NCI-H446 (cell line): ENCODE measurements at regions not wholly inside any gene's neighbourhood (a gene's known extent, or its start where the extent isn't known, plus 50 kb on each side); places are given as distances from the start of the nearest gene placed in this dataset.
"Not testable (repeated sequence)": the region's sequence is repeated elsewhere in the genome, so short reads cannot be mapped to it uniquely, and the experiment has no call there.

Source experiments
- DNase-seq, 2 experiments: peaks; one replicate each; lab custom pipeline; 2025; lab: John Stamatoyannopoulos, UW

DNA sequence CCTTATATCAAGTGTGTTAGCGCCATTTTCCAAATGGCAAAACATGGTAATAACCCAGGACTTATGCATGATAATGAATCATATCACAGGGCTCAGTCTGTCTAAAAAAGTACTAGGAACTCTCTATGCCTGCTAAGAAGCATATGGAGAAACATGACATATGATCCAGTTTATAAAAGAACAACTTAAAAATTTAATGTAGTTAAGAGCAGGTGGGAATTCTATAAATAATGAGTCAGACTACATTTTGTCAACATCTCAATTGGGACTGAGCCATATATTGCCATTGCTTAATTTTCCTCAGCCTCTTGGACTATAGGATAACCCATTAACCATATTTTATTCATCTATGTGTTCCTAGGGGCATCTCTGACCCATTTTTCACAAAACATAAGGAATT, 360.4 kb upstream of the AGA start:
- no peak for DNase-seq

DNA sequence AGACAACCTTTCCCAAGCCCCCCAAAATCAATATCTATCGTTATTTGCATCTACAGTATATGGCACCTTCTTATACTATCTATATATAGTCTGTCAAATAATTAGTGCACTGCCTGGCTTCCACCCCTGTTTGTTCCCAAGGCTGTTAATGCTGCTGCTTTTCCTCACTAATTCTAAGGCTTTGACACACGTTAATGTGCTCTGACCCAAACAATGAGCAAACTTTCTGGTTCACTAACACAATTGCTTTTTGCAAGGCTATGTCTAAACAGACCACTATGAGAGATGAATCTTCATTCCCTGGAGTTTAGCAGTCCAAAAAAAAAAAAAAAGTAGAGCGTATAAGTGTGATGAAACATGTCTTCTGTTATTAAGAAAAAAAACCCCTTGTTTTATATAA, 360.9 kb upstream of the AGA start:
- no peak for DNase-seq

DNA sequence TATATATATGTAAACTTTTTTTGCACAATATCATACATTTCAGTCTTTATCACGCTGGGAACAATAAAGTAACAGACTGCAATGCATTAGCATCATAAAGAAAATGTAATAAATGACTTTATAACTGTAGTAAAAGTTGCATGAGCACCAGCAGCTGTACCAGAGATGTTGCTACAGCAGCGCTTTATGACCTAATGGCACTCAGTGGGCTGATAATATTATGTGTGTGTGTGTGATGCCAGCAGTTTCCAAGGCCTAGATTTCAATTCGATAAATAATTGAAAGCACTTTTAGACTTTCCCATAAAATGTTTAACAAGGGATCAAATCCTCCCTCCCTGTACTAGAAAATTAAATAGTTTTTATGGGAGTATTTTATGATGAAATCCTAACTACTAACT, 367.6 kb upstream of the AGA start:
- DNase-seq, result no peak

DNA sequence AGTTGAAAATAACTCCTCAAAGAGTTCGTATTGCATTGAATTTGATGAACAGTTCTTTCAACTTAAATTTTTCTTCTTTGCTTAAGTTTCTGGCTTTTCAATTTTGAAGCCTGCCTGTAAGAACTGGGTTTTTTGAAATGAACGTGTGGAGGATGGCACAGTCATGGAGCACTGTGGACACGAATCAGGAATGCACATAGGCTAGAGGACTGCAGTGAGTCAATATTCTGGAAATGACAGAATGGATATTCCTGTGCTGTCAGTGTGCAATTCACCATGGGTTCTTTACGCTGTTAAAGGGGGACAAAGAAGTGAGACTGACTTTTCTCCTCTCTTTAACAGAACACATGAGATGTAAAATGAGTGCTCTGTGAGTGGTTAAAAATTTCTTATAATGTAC, 368.0 kb upstream of the AGA start:
- DNase-seq, result no peak

DNA sequence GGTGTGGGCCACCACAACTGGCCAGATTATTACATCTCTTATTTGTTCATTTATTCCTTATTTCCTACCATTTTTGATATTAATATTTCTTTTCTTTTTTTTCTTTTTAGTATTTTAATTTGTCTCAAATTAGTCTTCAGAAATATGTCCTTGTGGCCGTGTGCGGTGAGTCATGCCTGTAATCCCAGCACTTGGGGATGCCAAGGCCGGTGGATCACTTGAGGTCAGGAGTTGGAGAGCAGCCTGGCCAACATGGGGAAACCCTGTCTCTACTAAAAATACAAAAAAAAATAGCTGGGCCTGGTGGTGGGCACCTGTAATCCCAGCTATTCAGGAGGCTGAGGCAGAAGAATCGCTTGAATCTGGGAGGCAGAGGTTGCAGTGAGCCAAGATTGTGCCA, 376.2 kb upstream of the AGA start:
- not testable (repeated sequence) for DNase-seq

DNA sequence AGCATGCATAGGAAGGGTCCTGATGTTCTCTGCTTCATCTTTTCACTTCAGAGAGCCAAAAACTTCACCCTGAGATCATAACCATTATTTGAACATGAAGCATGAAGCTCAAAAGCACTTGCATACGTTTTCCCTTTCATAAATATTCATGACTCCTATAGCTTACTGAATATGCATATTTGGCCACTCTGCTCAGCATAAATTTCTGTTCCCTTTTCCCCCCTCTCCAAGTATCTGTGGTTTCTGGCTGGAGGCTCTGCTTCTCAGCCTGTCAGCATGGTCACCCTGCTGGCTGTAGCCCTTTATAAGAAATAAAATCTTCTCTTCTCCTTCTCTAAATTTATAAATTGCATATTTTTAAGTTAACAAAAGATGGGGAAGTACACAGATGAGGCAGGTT, 384.7 kb upstream of the AGA start:
- no peak for DNase-seq

DNA sequence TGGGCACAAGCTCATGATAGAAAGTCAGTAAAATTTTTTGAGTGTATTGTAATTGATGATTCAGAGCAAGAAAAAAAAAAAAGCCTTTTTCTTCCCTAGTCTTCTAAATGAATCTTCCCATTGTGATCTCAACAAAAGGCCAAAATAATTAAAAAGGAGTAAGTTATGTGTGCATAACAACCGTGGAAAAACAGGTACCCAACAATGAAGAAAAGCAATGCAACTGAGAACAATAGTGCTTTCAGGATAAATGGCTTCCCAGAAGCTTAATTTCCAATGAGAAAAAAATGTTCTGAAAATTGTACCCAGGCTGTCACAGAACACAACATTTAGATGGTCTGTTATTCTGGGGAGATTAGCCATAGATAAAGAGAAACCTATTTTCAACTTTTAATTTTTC, 399.0 kb upstream of the AGA start:
- DNase-seq, result no peak

DNA sequence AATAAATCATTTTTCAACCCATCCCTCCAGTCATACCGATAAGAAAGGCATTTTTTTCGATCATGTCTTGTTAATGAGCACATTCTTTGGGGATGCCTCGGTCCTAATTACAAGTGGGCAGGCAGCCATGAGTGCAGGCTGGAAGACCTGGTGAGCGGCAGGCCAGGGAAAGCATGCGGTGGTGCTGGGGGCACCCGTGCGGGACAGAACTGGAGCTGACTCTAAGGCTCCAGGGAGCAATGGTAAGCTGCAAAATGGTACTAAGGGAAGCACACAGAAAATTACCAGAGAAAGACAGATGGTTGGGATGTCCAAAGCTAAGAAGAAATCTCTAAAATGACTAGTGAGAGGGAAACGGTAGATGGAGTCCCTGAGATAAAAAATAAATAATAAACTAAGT, 411.0 kb upstream of the AGA start:
- no peak for DNase-seq

DNA sequence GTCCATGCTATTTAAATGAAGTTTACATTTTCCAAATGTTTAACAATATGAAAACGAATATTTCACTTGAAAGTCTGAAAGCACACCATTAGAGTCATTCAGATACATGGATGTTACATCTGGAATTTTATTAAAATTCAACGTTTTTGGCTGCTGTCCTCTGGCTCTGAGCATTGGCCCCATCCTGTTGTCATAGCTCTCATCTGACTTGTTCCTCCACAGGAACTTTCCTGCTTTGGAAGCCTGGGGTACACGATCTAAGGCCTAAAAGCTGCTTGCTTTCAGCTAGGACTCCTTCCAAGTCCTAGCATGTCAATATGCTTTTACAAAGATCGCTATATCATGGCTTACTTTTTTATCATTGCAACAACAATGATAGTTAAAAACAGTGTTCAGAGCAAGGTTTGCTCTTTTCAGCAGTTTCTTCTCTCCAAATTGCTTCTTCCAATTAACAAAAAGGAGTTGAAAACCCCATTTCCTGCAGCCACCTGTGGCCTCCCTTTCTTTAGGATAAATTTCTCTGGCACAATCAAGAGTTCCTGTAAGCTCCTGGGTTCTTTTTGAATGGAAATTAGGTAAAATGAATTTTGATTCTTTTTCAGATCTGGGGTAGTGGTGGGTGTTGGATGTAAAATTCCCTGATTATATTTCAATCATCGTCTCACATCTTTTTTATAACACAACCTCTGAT, 413.4 kb upstream of the AGA start:
- no peak for DNase-seq

DNA sequence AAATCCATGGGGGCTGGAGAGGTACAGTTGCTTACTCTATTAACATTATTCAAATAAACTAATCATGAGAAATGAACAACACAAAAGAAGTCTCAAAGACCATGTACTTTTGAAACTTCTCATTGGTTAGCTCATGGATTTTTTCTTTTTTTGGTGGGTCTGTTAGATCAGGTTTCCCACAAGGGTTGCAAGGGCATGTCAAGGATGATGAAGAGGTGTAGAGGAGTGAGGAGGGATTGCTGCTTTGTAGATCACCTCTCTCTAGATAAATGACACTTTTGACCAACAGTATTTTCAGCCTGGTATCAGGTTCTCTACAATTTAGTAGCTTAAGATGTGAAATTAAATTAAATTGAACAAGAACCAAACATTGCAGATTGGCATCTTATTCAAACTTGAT, 417.9 kb upstream of the AGA start:
- DNase-seq, result no peak

DNA sequence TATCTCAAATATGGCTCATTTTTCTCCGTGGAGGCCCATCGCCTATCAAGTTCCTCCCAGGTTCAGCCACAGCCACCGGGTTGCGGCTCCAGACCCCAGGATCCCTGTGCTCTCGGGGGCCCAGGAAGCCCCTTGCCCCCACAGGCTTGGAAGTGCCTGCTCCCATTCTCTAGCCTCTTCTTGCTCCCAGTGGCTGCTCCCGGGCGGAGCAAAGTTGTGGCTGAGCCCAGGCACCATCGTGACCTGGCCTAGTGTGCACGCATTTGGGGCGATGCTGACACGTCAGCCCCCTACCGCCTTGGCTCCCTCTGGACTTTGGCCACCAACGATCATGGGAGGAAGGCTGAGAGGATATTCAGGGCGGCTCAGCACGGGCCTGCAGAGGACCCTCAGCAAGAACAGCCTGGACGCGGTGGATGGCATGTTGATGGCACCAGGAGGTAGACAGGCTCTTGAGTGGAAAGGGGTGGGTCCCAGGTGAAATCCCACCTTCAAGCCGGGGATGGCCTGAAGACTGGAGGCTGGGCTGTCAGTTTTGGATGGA, 419.4 kb upstream of the AGA start:
- DNase-seq, result no peak

DNA sequence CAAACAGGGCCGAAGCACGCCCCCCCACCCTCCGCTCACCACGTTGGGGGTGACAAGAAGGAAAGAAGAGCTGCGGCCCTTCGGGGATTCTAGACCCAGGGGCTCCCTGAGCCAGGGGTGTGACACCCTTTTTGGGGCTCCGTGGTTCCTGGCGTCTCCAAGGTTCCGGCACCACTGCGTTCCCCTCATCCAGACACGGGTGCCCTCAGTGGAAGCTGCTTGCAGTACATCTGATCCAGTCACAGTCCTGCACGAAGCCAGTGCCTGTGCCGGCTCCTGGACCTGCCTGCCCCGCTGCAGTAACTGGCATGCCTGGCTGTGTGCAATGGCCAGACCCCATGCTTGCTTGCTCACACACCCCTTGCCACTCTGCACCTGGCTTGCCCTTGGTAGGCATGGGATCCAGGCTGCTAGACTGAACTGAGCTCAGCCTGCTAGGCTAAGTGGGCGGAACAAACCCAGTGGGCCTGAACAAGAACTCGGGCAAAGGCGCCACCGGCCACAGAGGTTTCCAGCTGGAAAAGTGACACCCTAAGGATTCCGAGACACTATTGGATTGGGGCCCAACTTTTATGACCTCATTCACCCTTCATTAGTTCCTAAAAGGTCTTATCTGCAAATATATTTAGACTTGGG, 420.4 kb upstream of the AGA start:
- DNase-seq, result no peak

DNA sequence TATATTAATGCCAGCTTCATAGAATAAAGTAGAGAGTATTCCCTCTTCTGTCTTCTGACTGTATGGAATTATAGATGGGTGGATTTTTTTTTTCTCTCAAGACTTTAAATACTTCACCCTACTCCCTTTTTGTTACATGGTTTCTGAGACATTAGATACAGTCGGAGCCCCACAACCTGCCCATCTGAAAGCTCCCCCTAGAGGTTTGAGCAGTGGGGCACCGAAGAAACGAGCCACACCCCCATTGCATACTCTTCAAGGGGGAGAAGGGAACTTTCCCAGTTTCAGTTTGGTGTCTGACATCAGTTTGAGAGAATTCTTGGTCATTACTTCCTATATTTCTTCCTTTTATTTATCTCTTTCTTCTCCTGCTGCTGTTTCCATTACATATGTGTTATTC, 437.6 kb upstream of the AGA start:
- no peak for DNase-seq

DNA sequence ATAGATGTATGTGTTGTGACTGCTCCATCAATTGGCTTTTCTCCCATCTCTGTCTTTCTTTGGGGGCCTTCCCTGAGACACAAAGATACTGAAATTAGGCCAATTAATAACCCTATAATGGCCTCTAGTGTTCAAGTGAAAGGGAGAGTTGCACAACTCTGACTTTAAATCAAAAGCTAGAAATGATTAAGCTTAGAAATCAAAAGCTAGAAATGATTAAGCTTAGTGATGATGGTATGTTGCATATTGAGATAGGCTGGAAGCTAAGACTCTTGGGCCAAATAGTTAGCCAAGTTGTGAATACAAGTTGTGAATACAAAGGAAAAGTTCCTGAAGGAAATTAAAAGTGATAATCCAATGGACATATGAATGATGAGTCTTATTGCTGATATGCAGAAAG, 452.9 kb upstream of the AGA start:
- DNase-seq, result no peak

DNA sequence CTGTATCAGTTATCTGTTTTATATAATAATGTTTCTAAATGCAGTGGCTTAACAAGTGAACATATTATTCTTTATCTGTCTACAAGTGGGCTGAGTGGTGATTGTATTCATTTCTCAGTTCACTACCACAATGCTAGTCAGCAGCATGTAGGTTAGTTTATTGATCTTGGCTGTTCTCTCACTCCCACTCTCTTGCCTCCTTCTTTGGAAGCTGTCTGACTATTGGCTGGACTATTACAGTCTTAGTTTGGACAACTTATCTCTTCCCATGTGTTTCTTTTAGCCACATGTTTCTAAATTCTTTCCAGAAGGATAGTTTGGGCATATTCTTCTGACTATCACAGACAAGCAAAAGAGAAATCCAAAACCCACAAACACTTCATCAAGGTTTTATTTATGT, 459.5 kb upstream of the AGA start:
- DNase-seq, result no peak

DNA sequence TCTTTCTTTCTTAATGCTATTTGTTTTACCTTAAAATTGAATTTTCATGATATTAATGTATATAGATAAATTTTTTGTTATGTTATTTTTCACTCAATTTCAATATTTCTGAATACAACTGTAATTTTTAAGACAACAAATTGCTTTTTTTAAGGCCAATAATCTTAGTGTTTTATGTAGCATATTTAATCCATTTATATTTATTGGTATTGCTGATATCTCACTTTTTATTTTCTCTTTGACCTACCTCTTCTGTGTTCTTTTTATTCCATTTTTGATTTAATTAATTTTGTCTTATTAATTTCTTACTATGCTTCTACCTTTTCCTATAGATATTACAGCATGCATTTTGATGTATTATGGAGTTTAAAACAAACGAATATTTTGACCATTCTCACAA, 460.1 kb upstream of the AGA start:
- DNase-seq, result no peak

DNA sequence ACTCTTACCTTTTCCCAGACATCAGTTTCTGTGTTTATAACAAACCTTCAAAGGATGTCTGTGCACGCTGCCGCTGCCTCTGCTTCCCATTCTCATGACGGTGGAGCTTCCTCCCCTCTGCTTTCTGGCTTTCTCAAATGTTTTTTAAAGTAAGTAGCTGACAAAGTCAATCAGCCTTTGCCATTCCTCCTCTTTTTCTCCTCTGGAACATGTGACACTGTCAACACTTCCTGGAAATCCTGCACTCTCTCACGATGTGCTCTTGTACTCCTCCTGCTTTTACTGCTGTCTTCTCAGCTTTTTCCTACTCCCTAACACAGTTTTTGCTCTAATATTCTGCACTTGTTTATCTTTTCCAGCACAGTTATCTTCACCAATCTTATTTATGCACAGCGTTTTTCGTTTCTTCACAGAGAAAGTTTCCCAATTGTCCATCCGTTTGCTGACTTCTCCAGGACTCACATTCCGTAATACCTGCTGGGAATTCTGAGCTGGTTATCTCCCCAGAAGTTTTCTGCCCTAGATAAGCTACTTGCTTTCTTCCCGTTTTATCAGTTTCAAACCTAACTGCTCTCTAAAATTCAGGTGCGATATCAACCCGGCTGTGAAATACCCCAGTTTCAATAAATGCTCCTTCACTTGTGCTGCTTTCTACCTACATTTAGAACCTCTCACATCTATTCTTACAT, 465.6 kb upstream of the AGA start:
- no peak for DNase-seq

DNA sequence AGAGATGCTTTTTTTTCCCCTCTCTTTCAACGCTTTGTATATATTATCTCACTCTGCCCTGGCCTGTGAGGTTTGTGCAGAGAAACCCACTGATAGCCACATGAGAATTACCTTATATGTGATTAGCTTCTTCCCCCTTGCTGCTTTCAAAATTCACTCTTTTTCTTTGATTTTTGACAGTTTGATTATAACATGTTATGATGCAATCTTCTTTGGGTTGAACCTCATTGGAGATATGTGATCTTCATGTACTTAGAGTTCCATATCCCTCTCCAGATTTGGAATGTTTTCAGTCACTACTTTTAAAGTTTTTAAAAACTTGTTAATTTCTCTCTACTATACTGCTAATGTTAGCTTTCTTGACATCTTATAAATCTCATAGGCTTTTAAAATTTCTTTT, 479.5 kb upstream of the AGA start:
- DNase-seq, result no peak

DNA sequence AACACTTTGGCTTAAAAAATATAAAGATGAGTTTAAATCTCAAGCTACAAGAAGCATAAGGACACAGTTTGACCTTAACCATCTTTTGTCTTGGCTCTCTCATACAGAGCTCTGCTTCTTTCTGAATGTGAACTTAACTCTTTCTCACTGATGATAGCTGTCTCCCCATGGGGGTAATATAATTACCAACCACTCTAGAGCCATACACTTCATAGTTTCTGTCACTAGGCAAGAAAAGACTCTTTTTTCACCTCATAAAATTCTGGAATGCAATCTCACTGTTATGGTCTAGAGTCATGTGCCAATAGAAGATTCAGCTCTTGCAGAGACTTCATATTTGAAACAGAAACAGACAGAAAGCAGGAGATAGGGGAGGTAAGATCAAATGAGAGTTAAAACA, 481.7 kb upstream of the AGA start:
- no peak for DNase-seq

DNA sequence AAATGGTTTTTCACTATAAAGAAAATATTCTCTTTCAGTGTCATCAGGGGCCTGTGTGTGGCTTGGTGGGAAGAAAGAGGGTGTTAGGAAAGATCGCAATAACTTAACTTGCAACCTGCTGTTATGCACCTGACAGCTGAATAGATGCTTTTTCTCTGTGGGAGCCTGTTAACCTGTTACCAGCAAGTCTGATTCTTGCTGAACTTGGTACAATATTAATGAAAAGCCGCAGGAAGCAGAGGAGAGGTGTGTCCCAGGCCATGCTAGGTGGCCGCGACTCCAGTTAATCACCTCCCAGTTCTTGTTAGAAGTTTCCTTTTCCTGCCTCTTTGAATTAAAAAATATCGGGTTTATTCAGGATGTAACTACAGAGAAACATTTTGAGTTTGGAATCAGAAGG, 494.8 kb upstream of the AGA start:
- no peak for DNase-seq

DNA sequence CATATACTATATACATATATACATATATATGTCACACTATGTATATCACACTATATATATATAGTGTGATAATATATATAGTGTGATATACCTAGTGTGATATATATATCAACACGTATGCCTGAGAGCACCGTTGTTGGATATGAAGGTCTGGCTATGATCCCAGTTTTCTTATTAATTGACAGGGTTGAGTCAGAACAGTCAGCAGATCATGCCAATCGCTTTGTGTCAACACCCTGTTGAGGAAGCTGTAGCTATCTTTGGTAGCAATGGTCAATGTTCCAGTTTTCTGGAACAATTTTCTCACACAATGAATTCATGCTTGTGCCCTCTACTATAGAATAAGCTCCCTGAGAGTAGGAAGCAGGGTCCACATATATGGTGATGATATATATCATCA, 496.0 kb upstream of the AGA start:
- no peak for DNase-seq

DNA sequence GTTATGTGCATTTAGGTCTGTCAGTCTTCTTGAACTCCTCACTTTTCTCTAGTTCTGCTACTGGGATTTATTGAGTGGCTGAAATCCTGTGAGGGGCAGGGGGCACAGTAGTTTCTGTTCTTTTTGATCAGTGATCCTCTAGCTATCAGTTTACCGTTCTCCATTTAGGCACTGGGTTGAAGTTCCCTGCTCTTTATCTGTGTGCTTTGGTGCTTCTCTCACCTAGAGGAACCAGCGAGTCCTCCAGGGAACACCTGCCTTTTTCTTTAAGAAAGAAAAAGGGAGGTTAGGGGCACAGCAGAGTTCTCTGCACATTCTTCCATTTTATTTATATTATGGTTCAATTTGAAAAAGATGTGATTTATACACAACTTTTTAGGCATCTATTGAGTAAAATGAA, 503.0 kb upstream of the AGA start:
- DNase-seq, result no peak

DNA sequence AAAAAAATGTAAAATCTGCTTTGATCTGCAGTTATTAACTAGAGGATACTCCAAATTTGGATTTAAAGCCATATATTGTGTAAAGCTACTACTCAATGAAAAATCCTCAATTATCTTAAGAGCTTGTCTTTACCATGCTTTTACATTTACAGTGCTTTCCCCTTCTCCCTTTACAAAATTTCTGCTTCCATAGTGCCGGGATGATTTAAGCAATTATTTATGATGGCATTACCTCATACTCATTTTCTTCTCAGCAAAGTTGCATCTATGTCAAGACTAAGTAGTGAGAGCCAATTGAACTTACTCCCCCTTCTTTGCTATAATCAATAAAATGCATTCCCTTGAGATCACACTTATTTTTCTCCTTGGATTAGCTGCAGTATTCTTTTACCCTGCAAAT, 505.4 kb upstream of the AGA start:
- no peak for DNase-seq
